GM18498 (cell line): ENCODE measurements at regions not wholly inside any gene's neighbourhood (a gene's known extent, or its start where the extent isn't known, plus 50 kb on each side); places are given as distances from the start of the nearest gene placed in this dataset.
"Not testable (repeated sequence)": the region's sequence is repeated elsewhere in the genome, so short reads cannot be mapped to it uniquely, and the experiment has no call there.

ENCODE experiments used
- ATAC-seq: cut with Tn5 transposase; IDR thresholded peaks from one replicate; pipeline ENCODE4 v1.9.1; 2021; ENCODE audit warnings: mild to moderate bottlenecking, moderate library complexity; ENCODE audit not compliant: unreplicated experiment

GRCh38 chr12:58306266-58307000, 365.1 kb downstream of the ATP23 start:
- ATAC-seq, result no peak

DNA sequence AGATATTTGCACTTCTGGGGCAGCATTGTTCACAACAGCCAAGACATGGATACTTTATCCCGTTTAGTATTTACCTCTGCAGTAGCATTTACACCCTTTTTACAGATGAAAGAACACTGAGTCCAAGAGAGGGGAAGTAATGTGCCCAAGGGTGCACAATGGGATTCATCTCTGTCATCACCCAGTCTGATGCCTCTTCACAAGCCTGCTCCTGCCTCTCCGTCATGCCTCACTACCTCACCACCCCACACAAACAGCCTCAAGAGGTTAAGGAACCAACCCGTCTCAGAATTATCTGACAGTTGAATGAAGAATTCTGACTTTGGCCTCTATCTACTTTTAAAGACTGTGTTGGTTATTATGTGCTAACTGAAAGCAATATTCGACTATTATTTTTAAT, 368.4 kb downstream of the ATP23 start:
- peak; percentile 61 for ATAC-seq

GRCh38 chr12:58310368-58310767, 369.0 kb downstream of the ATP23 start:
- ATAC-seq, result no peak

DNA sequence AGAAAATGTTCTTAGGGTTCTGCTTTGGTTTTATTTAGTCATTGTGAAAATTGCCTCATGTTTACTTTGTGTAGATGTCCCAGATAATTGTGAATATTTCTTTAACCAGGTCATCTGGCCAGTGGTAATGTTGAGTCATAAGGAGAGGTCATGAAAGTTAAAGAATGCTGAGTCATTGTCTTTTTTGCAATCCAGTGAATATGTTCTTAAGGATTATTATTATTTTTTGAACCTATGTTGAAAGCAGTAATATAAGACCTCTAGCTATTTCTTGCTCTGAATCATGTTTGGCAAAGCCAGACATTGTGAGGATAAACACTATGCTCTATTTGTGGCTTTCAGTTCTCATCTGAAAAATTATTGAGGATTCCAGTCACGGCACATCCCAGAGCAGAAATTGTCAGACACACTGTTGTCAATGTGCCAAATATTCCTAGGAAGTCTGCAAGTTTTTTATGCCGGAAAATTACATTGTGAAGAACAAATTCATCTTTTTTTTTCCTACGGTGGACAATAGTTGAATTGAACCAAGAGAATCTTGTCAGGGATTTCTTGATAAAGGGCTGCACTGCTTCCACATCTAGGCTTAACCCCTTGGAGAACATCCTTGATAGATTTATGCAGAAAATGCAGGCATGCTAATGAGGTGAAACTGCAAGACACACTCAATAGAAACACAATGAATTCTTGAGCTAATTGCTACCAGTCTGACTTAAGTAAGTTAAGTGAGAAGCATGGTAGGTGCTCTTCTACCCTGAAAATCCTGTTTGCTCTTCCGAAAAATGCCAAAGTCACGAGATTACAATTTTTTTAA, 369.6 kb downstream of the ATP23 start:
- ATAC-seq, result no peak

- ATAC-seq, result no peak
Observed at GRCh38 chr12:58313091-58313855, 371.9 kb downstream of the ATP23 start.

GRCh38 chr12:58314610-58315009, 373.2 kb downstream of the ATP23 start:
- no peak for ATAC-seq

DNA sequence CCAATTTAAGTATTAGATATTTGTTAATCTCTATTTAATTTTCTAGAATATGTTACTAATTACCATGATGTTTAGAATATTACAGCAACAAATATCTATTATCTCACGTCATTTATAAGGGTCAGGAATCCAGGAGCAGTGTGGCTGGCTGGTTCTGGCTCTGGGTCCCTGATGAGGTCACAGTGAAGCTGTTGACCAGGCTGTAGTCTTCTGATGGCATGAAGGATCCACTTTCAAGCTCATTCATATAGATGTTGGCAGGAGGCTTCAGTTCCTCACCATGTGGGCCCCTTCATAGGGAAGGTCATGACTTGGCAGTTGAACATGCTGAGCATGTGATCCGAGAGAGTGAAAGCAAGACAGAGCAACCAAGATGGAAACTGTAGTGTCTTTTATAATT, 375.6 kb downstream of the ATP23 start:
- ATAC-seq, result no peak

DNA sequence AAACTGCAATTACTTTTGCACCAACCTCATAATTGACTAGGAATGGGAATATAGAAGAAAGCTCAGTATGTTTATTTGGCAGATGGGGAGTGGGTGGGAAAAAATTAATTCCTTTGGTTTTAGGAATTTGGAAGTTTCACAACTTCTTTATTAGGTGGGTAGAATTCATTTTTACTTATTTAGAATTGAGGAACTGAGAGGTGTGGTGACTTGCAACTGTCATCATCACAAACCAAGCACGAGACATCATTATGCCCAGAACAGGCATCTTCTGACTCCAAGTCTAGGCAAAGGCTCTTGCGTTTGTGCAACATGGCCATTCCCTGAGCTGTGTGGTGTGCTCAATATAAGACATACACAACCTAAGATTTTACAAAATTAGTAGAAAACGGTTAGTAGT, 380.0 kb downstream of the ATP23 start:
- peak; percentile 74 for ATAC-seq

DNA sequence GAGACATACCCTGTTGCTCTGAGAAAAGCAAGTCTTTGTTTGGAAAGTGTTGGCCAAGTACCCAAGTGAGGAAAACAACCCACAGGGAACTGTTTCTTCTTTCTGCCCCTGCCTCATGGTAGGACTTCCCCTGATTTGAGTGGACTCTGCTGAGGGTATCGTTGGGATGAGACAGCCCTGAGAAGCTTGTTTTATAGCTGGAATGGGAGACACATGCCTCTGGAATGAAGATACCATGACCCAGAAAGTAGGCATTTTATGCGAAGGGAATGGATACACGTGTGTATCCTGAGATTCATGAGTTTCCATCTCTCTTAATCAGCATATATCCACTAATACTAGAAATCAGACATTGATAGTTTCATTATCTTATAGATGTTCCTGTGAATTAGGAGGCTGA, 382.3 kb downstream of the ATP23 start:
- ATAC-seq, result no peak

- ATAC-seq, result no peak
Observed at GRCh38 chr12:58325561-58325960, 384.2 kb downstream of the ATP23 start.

GRCh38 chr12:58326534-58326933, 385.2 kb downstream of the ATP23 start:
- ATAC-seq, result no peak

DNA sequence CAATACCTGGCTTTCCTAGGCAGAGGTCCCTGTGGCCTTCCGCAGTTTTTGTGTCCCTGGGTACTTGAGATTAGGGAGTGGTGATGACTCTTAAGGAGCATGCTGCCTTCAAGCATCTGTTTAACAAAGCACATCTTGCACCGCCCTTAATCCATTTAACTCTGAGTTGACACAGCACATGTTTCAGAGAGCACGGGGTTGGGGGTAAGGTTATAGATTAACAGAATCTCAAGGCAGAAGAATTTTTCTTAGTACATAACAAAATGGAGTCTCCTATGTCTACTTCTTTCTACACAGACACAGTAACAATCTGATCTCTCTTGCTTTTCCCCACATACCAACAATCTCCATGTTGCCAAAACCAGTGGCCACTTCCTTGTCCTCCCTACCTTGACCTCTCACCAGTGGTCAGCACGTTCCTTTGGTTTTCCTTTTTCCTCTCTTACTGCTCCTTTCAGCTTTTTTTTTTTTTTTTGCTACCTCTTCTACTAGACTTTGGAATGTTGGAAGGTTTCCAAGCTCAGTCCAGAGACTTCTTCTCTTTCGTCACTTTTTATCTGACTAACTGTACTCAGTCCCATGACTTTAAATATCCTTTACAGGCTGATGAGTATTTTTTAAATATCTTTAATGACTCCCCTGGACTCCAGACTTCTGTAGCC, 395.3 kb downstream of the ATP23 start:
- ATAC-seq, result not testable (repeated sequence)

DNA sequence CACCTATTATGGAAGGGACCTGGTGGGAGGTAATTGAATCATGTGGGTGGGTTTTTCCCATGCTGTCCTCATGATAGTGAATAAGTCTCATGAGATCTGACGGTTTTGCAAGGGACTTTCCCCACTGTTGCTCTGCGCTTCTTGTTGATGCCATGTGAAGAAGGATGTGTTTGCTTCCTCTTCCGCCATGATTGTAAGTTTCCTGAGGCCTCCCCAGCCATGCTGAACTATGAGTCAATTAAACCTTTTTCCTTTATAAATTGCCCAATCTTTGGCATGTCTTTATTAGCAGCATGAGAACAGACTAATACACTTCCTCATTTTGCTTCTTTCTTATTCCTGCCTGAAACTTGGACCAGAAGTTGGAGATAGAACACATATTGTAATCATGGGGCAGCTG, 396.2 kb downstream of the ATP23 start:
- not testable (repeated sequence) for ATAC-seq

- ATAC-seq, result no peak
Observed at GRCh38 chr12:58341791-58342190, 400.4 kb downstream of the ATP23 start.

DNA sequence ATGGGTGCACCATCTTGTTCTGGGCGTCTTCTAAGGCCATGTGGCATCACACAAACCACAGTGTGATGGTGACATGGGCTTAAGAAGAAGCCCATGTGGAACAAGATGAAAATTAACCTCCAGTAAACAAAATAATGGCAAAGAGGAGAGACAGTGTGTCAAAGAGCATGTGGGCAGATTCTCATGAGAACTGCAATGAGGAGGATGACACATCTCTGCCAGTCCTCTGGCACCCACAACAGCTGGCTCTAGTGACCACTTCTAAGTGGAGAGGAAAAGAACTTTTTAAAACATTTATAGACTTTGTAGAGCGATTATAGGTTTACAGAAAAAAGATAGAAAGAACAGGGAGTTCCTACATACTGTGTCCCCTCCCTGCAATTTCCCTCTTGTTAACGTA, 401.4 kb downstream of the ATP23 start:
- no peak for ATAC-seq

DNA sequence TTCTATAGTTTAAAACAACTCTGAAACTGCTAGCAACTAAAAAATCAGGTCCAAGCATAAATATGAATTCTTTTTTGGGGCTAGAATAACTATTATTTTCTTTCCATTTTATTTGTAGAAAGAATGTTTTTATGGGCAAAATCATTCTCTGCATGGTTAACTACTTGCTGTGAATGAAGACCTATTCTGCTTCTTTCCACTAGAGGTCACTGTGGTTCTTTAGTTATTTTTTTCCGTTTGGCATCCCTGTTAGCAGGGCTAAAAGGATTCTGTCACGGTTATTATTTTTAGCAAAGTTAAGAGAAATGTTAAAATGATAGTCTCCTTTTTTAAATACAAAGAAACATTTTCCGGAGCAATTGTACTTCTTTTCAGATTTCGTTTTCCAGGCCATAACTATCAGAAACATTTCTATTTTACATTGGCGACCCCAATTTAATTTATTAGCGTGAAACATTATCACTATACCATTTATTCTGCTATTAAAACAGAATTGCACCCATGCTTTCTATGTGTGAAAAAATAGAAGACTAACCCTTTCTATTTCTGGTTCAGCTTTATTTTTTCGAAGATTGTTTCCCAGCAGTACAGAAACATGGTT, 404.8 kb downstream of the ATP23 start:
- peak; percentile 53 for ATAC-seq

DNA sequence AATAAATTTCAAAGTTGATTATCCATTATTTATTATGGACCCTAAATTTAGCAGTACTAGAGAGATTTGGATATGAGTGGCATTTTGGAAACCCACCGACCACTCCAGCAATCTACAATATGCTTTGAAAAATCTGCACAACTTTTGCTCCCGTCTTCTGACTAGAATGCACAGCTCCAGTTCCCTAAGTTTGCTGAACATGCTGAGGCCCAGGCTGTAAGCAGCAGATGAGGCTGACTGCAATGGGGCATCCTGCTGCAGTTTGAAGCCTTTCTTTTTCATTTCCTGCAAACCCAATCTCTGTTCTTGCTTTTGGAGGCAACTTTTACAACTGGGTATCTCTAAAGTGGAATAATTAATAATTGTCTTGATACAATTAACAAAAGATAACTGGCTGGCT, 405.8 kb downstream of the ATP23 start:
- ATAC-seq, result no peak

- no peak for ATAC-seq
Observed at GRCh38 chr12:58347691-58348090, 406.3 kb downstream of the ATP23 start.

DNA sequence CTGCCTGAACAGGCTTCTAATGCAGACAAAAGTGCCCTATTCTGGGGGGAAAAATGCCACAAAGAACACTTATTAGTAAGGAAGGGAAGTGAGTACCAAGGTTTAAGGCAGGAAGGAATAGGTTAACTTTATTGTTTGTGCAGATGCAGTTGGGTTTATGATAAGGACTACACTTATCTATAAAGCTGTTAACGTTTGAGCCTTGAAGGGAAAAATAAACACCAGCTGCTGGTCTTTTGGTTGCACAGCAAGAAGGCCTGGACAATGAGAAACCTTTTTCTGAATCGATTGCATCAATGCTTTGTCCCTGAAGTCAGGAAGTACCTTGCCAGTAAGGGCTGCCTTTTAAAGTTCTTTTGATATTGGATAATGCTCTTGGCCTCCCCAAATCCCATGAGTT, 407.8 kb downstream of the ATP23 start:
- no peak for ATAC-seq

- ATAC-seq, result no peak
Observed at GRCh38 chr12:58356794-58357193, 415.4 kb downstream of the ATP23 start.

DNA sequence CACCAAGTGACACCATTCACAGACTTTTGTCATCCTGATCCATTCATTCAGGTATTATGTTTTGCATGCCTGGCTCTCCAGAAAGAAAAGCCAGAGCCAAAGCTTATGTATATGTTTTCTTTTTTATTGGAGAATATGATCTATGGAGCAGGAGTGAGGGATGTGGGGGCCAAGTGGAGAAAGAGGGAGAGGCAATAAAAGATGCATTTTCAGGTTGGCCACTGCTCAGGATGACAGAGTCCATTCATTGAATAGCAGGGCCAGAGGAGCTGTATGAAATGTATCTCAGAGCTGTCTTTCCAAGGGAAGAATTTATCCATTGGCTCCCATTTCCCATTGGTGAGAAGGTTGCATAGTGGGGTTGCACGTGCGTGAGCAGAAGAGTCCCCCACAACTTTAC, 416.1 kb downstream of the ATP23 start:
- no peak for ATAC-seq
